ENCODE measurements at regions not wholly inside any gene's neighbourhood (a gene's known extent, or its start where the extent isn't known, plus 50 kb on each side); places are given as distances from the start of the nearest gene placed in this dataset.

DNA sequence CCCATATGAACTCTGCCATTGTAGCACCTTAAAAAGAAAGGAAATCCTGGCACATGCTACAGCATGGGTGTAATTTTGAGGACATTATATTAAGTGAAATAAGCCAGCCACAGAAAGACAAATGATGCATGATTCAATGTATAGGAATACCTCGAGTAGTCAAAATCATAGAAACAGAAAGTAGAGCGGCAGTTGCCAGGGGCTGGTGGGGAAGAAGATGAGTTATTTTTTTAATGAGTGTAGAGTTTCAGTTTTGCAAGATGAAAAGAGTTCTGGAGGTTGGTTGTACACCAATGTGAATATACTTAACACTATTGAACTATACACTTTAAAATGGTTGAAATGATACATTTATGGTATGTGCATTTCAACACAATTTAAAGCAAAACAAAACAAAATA lies 133.0 kb downstream of the ZDHHC21 start:
- DNase-seq (ENCODE audit: low spot score) = no peak

DNA sequence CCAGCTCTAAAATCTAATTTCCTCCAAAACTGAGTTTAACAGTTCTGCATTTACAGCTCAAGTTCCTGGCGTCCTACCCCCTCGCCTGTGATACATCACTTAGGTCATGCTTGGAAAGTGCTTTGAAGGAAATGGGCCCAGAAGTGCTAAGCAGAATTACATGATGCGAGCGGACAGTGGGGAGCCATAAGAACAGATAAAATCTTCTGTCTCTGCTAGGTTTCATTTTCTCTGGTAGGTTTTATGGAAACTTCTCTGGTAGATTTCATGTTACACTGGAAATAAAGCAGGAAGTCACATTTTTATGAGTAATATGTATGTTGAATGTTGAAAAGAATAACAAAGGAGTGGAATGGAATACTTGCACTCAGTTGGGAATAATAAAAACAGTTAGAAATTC lies 138.3 kb downstream of the ZDHHC21 start:
- no peak for DNase-seq (ENCODE audit: low spot score)

DNA sequence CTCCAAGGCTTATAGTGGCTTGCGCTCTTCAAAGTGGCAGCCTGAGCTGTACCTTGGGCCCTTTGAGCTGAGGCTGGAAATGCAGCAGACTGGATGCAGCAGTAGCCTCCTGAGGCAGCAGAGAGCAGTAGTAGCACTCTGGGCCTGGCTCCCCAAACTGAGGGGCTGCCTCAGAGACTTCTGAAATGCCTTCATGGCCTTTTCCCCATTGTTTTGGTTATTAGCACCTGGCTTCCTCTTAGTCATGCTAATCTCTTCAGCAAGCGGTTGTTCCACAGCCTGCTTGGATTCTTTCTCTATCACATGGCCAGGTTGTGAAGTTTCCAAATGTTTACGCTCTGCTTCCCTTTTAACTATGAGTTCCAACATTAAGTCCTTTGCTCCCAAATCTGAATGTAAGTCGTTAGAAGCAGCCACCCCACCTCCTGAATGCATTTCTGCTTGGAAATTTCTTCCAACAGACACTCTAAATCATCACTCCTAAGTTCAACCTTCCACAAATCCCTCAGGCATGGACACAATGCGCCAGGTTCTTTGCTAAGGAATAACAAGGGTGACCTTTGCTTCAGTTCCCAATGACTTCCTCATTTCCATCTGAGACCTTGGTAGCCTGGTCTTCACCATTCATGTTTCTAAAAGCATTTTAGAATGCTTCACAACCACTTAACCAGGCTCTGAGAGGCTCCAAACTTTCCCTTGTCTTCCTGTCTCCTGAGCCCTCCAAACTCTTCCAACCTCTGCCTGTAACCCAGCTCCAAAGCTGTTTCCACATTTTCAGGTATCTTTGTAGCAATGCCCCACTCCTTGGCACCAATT lies 145.8 kb downstream of the ZDHHC21 start:
- no peak for DNase-seq (ENCODE audit: low spot score)

DNA sequence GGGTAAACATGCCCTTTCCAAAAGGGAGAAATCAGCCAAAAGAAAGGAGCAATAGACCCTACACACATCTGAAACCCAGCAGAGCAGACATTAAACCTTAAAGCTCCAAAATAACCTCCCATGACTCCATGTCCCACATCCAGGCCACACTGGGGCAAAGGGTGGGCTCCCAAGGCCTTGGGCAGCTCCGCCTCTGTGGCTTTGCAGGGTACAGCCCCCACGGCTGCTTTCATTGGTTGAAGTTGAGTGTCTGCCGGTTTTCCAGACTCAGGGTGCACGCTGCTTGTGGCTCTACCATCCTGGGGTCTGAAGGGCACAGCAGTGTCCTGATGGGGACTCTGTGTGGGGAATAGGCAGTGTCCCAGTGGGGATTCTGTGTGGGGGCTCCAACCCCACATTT lies 146.5 kb downstream of the ZDHHC21 start:
- DNase-seq (ENCODE audit: low spot score) = no peak

DNA sequence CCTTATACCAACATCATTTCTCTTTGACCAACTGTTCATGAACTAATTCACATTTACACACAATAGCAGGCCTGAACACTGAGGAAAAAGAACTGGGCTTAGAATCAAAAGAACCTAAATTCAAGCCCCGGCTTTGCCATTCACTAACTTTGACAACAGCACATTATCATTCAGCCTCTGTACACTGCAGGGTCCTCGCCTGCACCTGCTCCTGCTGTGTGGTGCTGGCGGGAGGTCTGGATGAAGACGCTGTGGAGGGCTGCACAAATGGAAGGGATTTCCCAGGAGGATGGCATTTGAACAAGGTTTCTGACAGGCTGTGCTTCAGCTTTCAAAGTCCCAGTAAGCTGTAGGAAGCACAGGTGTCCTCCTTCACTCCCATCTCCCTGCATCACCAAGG lies 151.2 kb downstream of the ZDHHC21 start:
- DNase-seq (ENCODE audit: low spot score) = no peak

DNA sequence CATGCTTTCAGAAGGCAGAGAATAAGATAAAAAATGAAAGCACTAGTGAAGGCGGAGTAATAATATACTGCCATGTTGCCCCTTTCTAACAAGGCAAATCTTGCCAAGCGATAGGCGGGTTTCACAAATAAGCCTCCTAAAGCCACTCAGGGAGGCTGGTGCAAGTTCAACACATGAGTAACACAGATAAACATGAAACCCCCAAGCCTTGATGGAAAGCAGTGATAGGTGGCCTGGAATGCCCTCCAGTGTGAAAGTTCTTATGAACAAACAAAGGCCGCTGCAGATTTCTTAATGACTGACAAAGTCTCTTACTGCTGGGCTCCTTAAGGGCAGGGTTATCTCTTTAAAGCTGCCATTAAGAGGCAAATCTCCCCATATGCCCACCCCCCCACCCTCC lies 154.7 kb downstream of the ZDHHC21 start:
- no peak for DNase-seq (ENCODE audit: low spot score)

DNA sequence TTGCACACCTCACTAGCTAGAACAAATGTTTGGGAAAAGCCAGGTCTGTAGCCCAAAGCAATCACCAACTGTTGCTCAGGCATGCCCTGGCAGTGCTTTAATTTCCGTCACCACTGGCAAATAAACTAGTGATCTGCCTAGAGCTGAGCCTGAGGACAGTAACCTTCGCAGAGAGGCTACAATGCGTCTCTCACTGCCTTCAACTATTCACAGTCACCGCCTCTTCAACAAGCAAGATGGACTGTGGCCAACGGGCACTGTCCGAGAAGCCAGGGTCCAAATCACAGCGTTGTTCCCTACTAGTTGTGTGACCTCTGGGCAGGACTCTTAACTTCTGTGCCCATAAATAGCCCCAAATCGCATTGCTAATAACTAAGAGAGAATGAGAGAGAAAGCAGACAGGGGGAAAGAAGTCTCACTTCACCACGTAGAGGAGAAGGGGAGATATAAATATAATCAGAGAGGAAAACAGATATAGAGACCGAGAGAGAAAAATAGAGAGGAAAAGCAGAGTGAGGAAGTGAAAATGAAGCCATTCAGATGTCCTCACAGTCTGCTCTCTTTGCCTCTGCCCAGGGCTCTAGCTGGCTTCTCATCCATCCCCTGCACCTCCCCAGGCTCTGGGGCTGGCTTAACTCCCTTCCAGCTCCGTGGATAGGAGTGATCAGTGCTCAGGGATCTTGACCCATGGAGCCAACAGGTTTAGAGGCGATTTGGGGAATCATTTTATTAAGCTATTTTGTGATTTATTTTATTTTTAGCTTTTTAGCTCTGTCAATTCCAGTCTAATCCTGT lies 157.9 kb downstream of the ZDHHC21 start:
- DNase-seq (ENCODE audit: low spot score) = no peak

DNA sequence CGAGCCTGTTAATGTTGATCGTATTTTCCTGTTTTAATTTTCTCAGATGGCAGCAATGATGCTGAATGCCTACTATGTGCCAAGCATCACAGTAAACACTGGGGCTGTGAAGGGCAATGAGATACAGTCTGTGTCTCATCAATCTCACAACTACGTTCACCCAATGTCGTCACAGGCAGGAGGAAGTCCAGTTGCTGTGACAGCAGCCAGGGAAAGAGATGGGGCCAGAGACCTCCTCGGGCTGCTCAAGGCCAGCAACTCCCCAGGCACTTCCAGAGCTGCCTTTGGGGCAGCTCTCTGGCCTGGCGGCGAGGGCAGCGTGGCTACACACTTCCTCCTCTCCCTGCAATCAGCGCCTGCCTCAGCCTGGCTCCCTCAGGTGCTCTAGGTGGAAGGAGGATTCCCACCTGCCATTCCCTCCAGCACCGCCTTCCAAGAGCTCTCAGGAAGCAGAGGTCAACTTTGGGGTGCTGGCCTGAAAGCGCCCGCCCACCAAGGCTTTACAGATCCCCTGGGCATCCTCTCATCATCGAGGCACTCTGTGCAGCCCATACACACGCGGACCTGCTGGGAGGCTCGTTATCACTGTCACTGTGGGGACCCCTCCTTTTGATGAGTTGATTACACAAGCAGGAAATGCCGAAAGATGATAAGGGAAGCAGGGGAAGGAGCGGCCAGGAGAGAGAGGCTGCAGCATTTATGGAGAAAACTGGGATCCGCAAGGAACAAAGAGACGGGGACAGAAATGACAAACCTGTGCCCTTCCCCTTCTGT lies 159.2 kb downstream of the ZDHHC21 start:
- no peak for DNase-seq (ENCODE audit: low spot score)

DNA sequence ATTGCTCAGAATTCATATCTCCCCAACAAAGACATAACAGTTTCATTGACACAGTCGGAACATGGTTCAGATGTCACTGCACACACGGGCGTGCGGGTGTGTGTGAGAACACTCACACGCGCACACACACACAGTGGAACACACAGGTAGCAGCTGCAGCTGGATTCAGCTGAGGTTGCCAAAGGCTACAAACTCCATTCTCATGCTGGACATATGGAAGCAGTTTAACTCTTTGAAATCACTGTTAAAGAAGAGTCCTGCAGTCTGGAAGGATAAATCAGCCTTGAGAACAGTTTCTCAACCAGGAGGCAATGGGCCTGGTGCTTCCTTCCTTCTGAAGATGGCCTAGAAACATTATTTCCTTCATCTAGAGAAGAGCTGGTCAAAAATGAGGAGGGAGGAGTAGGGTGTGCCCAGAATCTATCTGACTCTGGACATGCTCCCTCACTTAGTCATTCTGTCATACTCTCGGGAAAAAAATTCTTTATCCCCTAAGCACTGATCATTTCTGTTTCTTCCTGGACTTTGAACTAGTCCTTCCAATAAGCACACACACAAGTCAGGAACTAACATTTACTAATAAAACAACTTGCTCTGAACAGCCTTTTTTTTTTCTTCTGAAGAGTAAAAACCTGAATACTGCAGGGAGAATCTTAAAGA lies 160.6 kb downstream of the ZDHHC21 start:
- no peak for DNase-seq (ENCODE audit: low spot score)

DNA sequence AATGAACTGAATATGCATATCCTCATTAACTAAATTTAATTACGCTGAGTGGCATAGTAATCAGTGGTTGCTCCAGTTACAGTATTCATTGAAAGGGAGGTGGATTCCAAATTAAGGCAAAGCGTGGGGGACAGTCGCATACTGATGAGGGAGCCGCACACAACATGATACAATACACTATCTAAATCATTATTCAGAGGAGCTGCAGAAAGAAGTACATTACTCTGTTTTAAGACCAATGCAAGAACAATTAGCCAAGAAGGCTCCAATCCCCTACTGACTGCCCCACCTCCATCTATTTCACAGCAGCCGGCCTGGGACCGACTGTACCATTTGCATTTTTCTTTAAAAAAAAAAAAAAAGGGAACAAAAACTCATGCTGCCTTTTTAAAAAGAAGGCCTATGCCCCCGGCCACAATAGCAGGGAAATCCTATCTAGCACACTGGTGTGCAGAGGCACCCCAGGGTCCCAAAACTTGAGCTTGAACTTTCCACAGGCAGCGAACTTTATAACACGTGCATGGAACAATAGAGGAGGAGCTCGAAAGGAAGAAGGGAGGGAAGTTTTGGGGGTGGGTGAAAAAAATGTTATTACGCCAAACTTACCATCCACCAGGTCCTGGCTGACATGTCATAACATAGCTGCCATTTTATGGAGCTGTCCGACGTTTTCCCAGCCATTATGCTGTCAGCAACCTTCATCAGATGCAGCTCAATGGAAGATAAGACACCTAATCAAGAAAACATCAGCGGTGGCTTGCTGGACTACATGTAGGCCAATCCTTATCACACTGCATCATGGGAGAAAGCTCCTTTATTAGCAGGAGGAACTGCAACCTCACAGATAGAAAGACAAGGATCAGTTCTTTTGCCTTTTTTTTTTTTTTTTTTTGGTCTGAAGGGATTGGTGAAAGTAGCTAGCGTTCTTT lies 161.6 kb downstream of the ZDHHC21 start:
- no peak for DNase-seq (ENCODE audit: low spot score)

DNA sequence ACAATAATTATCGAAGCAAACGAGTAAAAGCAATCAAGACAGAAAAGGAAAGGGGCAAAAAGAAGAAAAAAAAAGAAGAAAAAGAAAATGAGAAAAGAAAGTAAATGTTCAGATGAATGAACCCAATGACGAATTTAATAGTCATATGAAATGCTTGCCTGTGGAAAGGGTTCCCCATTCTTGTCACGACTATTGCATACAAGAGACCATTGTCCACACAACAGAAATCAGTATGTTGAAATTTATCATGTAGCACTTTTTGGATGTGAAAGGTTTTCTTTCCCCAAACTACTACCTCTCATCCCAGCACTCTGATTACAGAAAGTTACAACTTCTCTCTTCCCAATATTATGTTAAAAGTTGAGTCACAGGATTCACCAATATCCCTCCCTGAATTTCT lies 162.4 kb downstream of the ZDHHC21 start:
- no peak for DNase-seq (ENCODE audit: low spot score)

DNA sequence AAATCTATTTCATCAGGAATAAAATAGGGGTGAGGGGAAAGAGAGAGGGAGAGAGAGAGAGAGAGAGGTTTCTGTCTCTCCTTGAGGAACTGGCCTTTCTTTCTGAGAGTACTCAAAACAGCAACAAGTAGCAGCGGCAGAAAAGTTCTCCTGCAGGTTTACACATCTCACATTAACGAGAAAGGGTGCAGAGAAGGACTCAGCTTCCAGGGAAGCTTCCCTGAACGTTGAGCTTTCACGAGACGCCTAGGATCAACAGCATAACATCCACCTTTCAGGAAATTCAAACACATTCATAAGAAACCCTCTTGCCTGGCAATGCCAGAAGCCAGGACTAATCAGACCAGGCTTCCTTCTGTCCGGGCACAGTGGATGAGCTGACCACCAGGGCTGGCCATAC lies 162.9 kb downstream of the ZDHHC21 start:
- no peak for DNase-seq (ENCODE audit: low spot score)

DNA sequence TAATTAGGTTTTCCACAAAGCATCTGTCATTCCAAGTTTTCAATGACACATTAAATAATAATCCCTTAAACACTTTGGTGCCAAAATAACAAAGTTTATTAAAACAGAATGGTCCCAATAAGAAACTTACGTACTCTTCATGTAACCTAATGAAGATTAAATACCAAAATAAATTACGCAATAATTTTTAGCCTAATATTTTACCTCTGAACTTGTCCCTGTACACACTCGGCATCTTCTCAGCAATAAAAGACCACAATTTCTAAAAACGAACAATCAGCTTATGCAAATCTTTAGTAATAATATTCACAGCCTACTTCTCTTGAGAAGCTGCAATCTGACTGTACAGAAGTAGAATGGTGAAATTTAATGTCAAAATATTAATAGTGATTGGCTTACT lies 163.6 kb downstream of the ZDHHC21 start:
- DNase-seq (ENCODE audit: low spot score) = no peak

DNA sequence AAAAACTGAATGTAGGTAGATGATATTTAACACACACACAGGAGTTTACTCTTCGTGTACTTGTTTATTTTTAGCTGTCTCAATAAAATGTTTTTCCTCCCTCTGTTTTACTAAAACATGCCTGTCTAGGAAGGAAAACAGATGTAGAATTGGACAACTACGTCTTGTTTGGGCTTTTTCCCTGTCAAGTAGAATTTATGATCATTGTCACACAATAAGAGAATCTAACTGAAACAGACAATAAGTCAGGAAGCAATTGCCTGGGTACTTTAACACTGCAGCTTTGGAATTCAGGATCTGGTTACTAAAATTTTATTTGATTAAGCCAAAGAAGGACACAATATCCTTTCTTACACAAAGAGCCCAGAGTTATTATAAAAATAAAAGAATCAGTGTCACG lies 164.2 kb downstream of the ZDHHC21 start:
- no peak for DNase-seq (ENCODE audit: low spot score)

DNA sequence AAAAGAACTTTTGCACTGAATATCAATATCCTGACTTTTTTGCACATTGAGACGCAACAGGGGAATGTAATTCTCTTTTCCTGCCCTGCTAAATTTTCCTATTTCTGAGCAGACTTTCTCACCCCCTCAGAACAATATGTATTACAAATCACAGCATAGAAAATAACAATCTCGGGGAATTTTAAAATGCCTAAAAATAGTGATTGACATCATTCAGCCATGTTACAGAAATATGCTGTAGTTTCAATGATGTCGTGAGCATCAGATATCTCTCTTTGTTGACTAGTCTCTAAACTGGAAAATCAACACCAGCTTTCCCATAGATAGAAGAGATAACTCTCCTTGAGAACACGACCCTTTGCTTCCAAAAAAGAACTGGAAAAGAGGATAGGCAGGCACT lies 166.7 kb downstream of the ZDHHC21 start:
- no peak for DNase-seq (ENCODE audit: low spot score)

DNA sequence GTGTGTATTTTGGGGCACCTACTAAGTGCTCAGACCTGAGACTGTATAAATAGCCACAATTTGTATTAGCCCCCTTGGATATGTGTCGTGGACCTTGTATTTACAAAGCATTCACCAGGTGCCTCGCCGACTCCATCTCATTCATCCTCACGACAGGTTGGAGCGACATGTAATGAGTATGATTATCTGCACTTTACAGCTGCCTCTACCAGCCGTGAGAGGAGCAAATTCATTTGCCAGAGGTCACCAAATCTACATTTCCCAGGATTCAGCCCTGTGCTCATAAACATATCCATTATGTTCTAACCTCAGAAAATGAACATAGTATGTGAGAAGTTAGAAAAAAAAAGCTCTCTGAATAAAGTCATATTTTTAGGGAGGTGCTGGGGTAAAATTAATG lies 167.4 kb downstream of the ZDHHC21 start:
- DNase-seq (ENCODE audit: low spot score) = no peak

DNA sequence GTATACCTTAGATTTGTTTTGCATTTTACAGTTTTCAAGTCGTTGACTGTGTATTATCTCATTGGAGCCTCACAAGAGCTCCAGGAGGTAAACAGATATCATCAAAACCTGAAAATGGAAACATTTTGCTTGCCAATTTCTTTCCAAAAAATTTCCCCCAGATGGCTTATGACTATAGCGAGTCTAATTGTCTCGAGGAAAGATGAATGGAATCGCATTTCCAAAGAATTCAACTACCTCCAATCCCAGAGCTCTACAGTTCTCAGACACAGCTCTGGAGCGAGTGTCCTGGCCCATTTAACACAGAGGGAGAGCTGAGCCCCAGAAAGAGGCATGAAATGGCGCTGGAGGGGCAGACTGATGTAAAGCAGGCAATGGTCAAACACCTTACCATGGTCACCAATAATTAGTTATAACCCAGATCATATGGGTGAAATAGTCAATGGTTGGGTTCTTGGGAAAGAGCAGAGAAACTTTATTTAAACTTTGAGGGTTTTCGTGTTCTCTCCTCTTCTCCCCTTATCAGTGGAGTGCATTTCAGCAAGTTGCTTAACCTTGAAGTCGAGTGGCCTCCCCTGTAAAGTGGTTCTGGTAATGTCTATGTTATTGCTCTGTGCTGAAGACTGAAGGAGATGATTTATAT lies 168.2 kb downstream of the ZDHHC21 start:
- DNase-seq (ENCODE audit: low spot score) = no peak

DNA sequence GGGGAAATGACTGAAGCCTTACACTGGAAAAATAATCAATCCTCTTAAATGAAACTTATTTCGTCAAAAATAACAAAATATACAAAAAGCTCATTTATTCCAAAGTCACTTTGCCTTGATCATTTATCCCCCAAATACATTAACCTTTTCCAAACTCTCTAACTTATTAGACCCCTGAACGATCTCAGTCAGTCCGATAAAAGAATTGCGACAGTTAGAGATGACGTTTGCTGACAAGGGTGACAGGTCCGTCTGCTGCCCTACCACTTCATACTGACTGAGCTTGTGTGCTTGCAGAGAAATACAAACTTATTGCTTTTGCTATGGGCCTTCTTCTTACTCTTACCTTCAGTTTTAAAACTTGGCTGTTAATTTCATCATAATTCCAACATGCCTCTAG lies 169.7 kb downstream of the ZDHHC21 start:
- DNase-seq (ENCODE audit: low spot score) = no peak

DNA sequence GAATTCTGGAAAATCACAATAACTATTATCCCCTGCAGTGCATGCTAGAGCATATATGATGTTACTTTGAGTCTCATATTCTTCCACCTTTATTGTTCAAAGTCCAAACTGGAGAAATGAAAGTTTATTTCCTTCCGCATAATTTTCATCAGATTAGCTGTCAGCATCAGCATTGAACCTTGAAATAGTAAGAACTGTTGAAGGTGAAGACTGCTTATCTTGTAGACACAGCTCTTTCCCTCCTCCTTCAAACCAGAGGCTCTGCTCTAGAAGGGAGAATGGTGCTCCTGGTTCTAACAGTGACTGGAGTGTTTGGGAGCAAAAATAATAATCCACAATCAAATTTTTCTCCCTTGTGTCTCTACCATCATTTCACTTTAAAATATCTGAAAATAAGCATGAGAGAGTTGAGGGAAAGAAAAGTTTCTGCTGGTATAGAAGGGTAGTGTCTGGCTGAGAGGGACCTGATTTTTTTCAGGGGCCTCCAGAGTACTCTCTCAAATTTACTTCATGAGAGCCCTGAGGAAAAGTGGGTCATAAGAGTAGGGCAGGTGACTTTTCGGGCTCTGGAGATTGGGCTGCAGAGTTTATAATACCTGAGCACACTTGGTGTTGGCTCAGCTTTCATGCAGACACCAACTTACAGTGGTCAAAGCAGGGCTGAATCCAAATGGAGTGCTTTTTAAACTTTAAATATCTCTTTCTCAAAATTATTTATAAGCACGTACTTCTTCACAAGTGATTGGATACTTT lies 170.4 kb downstream of the ZDHHC21 start:
- DNase-seq (ENCODE audit: low spot score) = no peak

DNA sequence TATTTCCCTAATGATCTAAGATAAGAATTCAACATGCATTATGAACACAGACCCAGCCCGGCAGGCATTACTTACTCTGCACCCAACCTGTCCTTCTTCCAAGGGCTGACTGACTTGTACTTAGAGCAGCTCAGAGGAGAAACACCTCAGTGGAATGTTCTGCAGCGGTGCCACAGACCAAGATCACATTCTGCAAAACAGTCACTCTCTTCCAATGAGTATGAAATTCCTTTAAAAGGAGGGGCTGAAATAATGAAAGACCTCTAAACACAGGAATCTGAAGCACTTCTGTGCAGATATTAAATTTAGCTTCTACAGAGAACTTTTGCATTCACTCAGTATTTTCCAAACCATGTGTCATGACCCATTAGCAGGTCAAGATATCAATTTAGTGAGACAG lies 172.9 kb downstream of the ZDHHC21 start:
- DNase-seq (ENCODE audit: low spot score) = no peak
